GM20431 (cell line): ENCODE measurements at regions not wholly inside any gene's neighbourhood (a gene's known extent, or its start where the extent isn't known, plus 50 kb on each side); places are given as distances from the start of the nearest gene placed in this dataset.
"Not testable (repeated sequence)": the region's sequence is repeated elsewhere in the genome, so short reads cannot be mapped to it uniquely, and the experiment has no call there.

Source experiments
- in situ Hi-C: fragments of 300-500 bp; cut with MseI, MboI; formaldehyde crosslinking; loops from one replicate; pipeline ENCODE4 v1.15.0; 2020; ENCODE audit warnings: low sequenced_read_pairs; ENCODE audit not compliant: unreplicated experiment

DNA sequence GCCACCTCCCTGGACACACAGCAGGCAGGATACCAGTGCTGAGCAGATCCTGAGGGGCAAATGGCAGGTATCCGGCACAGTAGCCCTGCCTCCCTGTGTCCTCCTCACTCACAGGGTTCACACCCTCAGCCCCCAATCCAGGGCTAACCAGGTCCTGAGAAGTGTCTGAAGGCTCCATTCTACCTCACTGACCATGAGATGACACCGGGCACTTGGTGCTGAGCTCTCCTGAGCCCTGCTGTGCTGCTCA, 115.4 kb upstream of the ATP2B2 start:
- in situ Hi-C loops: no loop called here

DNA sequence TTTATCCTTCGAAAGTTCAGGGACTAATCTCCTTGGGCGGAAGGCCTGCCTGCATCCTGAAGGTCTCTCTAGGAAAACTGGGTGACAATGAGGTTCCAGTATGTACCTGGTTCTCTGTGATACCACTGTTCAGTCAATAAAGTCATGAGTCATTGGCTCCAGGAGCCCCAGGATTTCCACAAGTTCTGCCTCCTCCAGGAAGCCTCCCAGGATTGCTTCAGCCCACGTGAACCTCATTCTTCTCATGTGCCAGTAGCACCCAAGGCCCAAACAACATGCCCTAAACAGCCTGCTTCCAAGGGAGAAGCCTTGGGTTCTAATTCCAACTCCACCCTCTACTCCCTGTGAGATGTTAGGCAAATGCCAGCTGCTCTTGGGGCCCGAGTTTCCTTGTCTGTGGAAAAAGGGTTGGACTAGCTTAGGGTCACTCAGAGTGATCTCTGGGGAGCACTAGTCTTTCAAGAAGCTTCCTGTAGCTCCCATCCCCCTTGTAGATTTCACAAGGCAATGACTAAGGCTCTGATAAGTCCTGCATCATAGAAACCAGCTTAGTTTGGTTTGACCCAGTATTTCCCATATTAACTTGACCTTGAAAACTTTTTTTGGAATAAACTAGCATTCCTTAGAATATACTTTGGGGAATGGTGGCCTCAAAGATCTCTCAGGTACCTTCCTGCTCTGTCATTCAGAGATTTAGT, 118.3 kb upstream of the ATP2B2 start:
- in situ Hi-C loops: no loop called here

DNA sequence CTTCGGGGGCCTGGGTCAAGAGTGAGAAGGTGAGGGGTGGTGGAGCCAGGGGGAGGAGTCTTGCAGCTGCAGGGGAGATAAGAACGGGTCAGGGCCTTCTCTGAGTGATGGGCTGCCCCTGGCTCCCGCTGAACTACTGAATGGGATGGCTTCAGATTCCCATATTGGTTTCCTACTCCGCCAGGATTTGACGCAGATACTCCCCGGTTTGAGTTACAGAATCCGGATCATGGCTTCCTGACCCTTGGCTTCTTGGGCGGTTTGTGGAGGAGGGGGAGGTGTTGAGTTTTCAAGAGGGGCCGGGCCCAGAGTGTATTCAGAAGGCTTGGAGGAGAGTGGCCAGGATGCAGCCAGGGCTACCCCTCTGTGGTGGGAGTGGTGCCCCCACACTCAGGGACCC, 119.9 kb upstream of the ATP2B2 start:
- in situ Hi-C loops: no loop called here

DNA sequence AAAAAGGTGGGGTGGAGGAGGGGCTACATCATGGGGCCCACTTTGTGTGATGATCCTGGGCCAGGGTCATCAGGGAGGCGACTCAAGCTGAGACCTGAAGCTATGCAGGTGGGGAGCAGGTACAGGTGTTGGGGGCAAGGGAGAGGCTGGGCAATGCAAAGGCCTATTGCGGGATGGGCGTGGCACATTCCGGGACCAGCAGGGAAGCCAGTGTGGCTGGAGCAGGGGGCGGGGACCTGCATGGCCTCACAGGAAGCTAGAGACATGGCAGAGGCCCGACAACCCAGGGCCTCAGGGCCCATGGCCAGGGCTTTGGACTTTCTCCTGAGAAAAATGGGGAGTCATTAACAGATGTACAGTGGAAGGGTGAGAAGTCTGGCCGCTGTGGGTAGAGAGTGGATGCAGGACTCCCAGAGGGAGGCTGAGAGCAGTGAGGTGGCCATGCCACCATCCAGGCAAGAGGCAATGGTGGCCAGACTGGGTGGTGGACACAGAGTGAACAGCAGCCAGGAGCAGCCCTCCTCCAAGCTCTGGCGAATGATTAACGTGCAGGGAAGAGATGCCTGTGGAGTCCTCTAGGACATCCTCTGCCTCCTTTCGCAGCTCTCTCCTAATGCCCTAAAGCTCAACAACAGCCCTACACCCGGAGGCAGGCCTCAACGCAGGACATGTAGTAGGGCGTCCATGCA, 122.6 kb upstream of the ATP2B2 start:
- in situ Hi-C loops: no loop called here

DNA sequence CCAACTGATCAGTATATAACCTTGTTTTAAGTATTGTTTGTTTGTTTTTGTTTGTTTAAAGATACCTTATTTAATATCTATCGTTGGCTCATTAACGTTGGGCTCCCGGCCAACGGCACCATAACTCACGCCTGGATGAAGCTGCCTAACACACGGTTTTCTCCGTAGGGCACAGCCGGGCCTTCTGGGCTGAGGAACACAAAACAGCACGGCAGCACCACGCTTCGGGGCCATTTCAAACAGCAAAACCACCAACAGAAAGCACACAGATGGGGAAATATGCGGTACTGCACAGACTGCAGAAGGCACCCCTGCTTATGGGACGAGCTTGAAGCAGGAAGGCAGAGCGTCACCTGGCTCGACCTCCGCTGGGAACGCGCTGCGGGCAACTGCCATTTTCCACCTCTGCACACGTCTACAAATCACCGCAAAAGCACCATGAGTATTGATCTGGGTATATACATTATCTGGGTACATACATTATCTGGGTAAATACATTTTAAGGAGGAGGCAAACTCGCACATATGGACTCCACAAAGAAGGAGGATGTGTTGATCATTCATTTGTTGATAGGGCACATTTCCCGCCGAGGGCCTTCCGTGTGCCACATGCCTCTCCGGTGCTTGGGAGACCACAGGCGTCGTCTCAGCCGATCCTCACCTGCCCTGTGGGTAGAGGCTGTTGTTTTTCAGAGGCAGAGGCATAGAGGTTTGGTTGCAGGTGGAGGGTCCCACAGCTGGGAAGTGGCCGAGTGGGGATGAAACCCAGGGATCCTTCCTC, 123.7 kb upstream of the ATP2B2 start:
- in situ Hi-C loops: no loop called here

- in situ Hi-C loops: no loop called here
Observed at GRCh38 chr3:10629671-10630040, 124.3 kb upstream of the ATP2B2 start.

GRCh38 chr3:10631224-10631623, 125.8 kb upstream of the ATP2B2 start:
- in situ Hi-C loops: no loop called here

DNA sequence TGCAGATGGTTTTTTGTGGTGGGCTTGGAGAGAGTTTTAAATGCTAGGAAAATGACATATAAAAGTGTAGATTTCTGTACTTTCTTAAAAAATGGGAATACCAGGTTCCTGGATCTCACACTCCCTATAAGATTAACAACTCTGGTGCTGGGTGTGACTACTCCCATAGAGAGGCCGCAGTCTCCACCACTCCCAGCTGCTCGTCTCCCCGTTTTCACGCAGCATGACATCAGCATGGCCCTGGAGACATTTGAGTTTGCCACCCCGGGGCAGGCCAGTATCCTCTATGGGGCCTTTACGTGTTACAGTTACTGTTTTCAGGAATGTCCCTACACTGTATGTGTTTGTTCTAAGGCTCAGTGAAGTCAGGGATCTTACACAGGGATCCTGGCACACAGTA, 126.7 kb upstream of the ATP2B2 start:
- in situ Hi-C loops: no loop called here

GRCh38 chr3:10632741-10633140, 127.4 kb upstream of the ATP2B2 start:
- in situ Hi-C loops: no loop called here

- in situ Hi-C loops: no loop called here
Observed at GRCh38 chr3:10635446-10636076, 130.2 kb upstream of the ATP2B2 start.

DNA sequence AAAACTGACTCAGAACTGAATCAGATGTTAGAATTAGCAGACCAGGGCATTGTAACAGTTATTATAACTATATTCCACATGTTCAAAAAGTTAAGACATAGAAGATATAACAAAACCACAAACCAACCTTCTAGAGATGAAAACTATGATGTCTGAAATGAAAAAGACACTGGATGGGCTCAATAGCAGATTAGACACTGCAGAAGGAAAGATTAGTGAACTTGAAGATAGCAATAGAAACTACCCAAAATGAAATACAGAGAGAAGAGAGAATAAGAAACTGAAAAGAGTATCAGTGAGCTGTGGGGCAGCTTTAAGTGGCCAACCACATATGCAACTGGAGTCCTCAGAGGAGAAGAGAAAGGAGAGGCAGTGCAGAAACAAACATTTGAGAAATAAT, 132.0 kb upstream of the ATP2B2 start:
- in situ Hi-C loops: no loop called here

- in situ Hi-C loops: no loop called here
Observed at GRCh38 chr3:10638466-10638865, 133.1 kb upstream of the ATP2B2 start.

GRCh38 chr3:10641760-10642159, 136.4 kb upstream of the ATP2B2 start:
- in situ Hi-C loops: no loop called here

DNA sequence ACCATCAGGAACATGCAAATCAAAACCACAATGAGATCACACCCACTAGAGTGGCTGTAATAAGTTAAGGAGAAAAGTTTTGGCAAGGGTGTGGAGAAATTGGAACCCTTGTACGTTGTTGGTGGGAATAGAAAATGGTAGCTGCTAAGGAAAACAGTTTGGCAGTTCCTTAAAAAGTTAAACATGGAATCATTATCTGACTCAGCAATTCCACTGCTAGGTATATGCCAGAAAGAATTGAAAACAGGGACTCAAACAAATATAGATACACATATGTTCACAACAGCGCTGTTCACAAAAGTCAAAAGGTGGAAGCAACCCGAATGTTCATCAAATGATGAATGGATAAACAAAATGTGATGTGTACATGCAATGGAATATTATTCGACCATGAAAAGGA, 138.8 kb upstream of the ATP2B2 start:
- in situ Hi-C loops: no loop called here

- in situ Hi-C loops: no loop called here
Observed at GRCh38 chr3:10645800-10646199, 140.4 kb upstream of the ATP2B2 start.

- in situ Hi-C loops: no loop called here
Observed at GRCh38 chr3:10646531-10647335, 141.3 kb upstream of the ATP2B2 start.

GRCh38 chr3:10647376-10647775, 142.0 kb upstream of the ATP2B2 start:
- in situ Hi-C loops: no loop called here

DNA sequence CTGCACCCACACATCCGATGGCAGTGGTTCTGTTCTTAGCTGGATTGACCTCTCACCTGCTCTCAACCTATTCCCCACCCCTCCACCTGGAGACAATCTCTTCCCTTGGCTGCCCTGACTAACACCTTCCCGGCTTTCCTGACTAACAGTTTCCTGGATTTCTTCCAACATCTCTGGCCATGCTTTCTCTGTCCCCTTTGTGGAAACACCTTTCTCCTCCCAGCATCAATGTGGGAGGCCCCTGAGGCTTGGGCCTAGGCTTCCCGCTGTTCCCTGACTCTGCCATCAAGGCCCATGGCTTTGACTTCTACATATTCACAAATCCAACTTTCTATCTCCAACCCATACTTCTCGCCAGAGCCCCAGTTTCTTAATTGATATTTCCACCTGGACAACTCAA, 142.8 kb upstream of the ATP2B2 start:
- in situ Hi-C loops: no loop called here

- in situ Hi-C loops: not testable (repeated sequence)
Observed at GRCh38 chr3:10649463-10649862, 144.1 kb upstream of the ATP2B2 start.

DNA sequence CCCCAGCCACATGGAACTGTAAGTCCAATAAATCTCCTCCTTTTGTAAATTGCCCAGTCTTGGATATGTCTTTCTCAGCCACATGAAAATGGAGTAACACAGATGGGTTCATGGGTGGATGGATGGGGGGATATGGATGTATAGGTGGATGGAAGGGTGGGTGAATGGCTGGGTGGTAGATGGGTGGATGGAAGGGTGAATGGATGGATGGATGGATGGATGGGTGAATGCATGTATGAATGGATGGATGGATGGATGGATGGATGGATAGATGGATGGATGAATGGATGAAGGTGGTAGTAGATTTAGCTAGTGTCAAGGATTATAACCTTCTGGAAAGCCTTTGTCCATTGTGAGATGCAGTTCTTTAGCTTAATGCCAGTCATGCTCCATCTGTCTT, 146.1 kb upstream of the ATP2B2 start:
- in situ Hi-C loops: no loop called here
